Skeletal muscle satellite cell (primary cell): ENCODE measurements at regions not wholly inside any gene's neighbourhood (a gene's known extent, or its start where the extent isn't known, plus 50 kb on each side); places are given as distances from the start of the nearest gene placed in this dataset.

Experiments
- H3K27me3 ChIP-seq: 2 replicates; pipeline ENCODE4 v1.7.0; 2013; ENCODE audit warnings: low read length; ENCODE audit not compliant: control insufficient read depth, insufficient read depth
- H3K36me3 ChIP-seq: 2 replicates; pipeline ENCODE4 v1.7.0; 2013; ENCODE audit warnings: mild to moderate bottlenecking, control low read depth, low read length; ENCODE audit not compliant: insufficient read depth
- H3K4me1 ChIP-seq: 2 replicates; pipeline ENCODE4 v1.7.0; 2013; ENCODE audit warnings: low read length; ENCODE audit not compliant: control insufficient read depth, insufficient read depth
- H3K4me2 ChIP-seq: 2 replicates; pipeline ENCODE4 v1.7.0; 2013; ENCODE audit warnings: mild to moderate bottlenecking, low read length
- H3K4me3 ChIP-seq: 2 replicates; pipeline ENCODE4 v1.7.0; 2013; ENCODE audit warnings: low read length
- H3K9ac ChIP-seq: 2 replicates; pipeline ENCODE4 v1.7.0; 2013; ENCODE audit warnings: mild to moderate bottlenecking, low read depth, low read length, moderate library complexity
- H3K9me3 ChIP-seq: replicated peaks from 2 replicates; pipeline ENCODE4 v1.7.0; 2013; ENCODE audit warnings: mild to moderate bottlenecking, control low read depth, low read length

GRCh38 chr1:60425528-60425927 is 352.0 kb upstream of the C1orf87 start:
- Histone ChIP-seq H3K9ac (no peak overlapping the region), H3K9me3 (no peaks in the 10 kb centered on the region), H3K4me3 (no peak overlapping the region), H3K27me3 (no peaks in the 10 kb centered on the region), H3K36me3 (no peaks in the 10 kb centered on the region), H3K4me1 (no peaks in the 10 kb centered on the region), H3K4me2 (no peak overlapping the region)

GRCh38 chr1:60423146-60423780 is 349.7 kb upstream of the C1orf87 start:
- Histone ChIP-seq H3K9ac (no peak overlapping the region), H3K36me3 (no peaks in the 10 kb centered on the region), H3K27me3 (no peaks in the 10 kb centered on the region), H3K4me3 (no peak overlapping the region), H3K9me3 (no peaks in the 10 kb centered on the region), H3K4me1 (no peaks in the 10 kb centered on the region), H3K4me2 (no peak overlapping the region)

GRCh38 chr1:60421965-60422364 is 348.4 kb upstream of the C1orf87 start:
- H3K9ac ChIP-seq = no peak overlapping the region
- H3K27me3 ChIP-seq = no peaks in the 10 kb centered on the region
- no peaks in the 10 kb centered on the region for H3K4me1 ChIP-seq
- no peaks in the 10 kb centered on the region for H3K9me3 ChIP-seq
- no peaks in the 10 kb centered on the region for H3K36me3 ChIP-seq
- no peak overlapping the region for H3K4me3 ChIP-seq
- no peak overlapping the region for H3K4me2 ChIP-seq

- no peaks in the 10 kb centered on the region for H3K9me3 ChIP-seq
- no peaks in the 10 kb centered on the region for H3K4me1 ChIP-seq
- no peak overlapping the region for H3K9ac ChIP-seq
- H3K27me3 ChIP-seq = no peaks in the 10 kb centered on the region
- H3K36me3 ChIP-seq = no peaks in the 10 kb centered on the region
- H3K4me3 ChIP-seq = no peak overlapping the region
- no peak overlapping the region for H3K4me2 ChIP-seq
Measured at GRCh38 chr1:60419023-60419422, 345.5 kb upstream of the C1orf87 start.

GRCh38 chr1:60415696-60416095 is 342.1 kb upstream of the C1orf87 start:
- no peaks in the 10 kb centered on the region for H3K4me1 ChIP-seq

GRCh38 chr1:60413091-60413490 is 339.5 kb upstream of the C1orf87 start:
- no peaks in the 10 kb centered on the region for H3K36me3 ChIP-seq
- no peaks in the 10 kb centered on the region for H3K27me3 ChIP-seq
- no peak overlapping the region for H3K4me3 ChIP-seq
- no peak overlapping the region for H3K4me2 ChIP-seq
- H3K9me3 ChIP-seq = no peaks in the 10 kb centered on the region
- H3K4me1 ChIP-seq = no peaks in the 10 kb centered on the region
- H3K9ac ChIP-seq = no peak overlapping the region

More at GRCh38 chr1:60415696-60416095, 342.1 kb upstream of the C1orf87 start:
- Histone ChIP-seq H3K9ac (no peak overlapping the region), H3K9me3 (no peaks in the 10 kb centered on the region), H3K36me3 (no peaks in the 10 kb centered on the region), H3K27me3 (no peaks in the 10 kb centered on the region), H3K4me2 (no peak overlapping the region), H3K4me3 (no peak overlapping the region)

GRCh38 chr1:60411591-60411990 is 338.0 kb upstream of the C1orf87 start:
- Histone ChIP-seq H3K27me3 (no peaks in the 10 kb centered on the region), H3K9ac (no peak overlapping the region), H3K4me2 (no peak overlapping the region), H3K36me3 (no peaks in the 10 kb centered on the region), H3K4me1 (no peaks in the 10 kb centered on the region), H3K4me3 (no peak overlapping the region), H3K9me3 (no peaks in the 10 kb centered on the region)

GRCh38 chr1:60402816-60403215 is 329.2 kb upstream of the C1orf87 start:
- Histone ChIP-seq H3K4me2 (no peak overlapping the region), H3K27me3 (no peaks in the 10 kb centered on the region), H3K4me3 (no peak overlapping the region), H3K9me3 (no peaks in the 10 kb centered on the region), H3K9ac (no peak overlapping the region), H3K36me3 (no peaks in the 10 kb centered on the region), H3K4me1 (no peaks in the 10 kb centered on the region)

GRCh38 chr1:60402216-60402615 is 328.6 kb upstream of the C1orf87 start:
- Histone ChIP-seq H3K4me2 (no peak overlapping the region), H3K4me1 (no peaks in the 10 kb centered on the region), H3K9me3 (no peaks in the 10 kb centered on the region)

GRCh38 chr1:60394436-60394835 is 320.9 kb upstream of the C1orf87 start:
- no peaks in the 10 kb centered on the region for H3K36me3 ChIP-seq
- H3K9ac ChIP-seq = no peak overlapping the region
- H3K4me1 ChIP-seq = no peaks in the 10 kb centered on the region
- H3K9me3 ChIP-seq = no peaks in the 10 kb centered on the region
- H3K27me3 ChIP-seq = no peaks in the 10 kb centered on the region
- no peak overlapping the region for H3K4me3 ChIP-seq
- no peak overlapping the region for H3K4me2 ChIP-seq

More at GRCh38 chr1:60402216-60402615, 328.6 kb upstream of the C1orf87 start:
- Histone ChIP-seq H3K36me3 (no peaks in the 10 kb centered on the region), H3K4me3 (no peak overlapping the region), H3K27me3 (no peaks in the 10 kb centered on the region), H3K9ac (no peak overlapping the region)

- no peak overlapping the region for H3K4me2 ChIP-seq
- peaks cover 10% of the 10 kb centered on the region for H3K4me1 ChIP-seq
- no peaks in the 10 kb centered on the region for H3K36me3 ChIP-seq
- no peaks in the 10 kb centered on the region for H3K27me3 ChIP-seq
- H3K9me3 ChIP-seq = no peaks in the 10 kb centered on the region
- no peak overlapping the region for H3K9ac ChIP-seq
- H3K4me3 ChIP-seq = no peak overlapping the region
Measured at GRCh38 chr1:60390593-60391282, 317.2 kb upstream of the C1orf87 start.
